Breast epithelium (tissue), 4 donors: ENCODE measurements at regions not wholly inside any gene's neighbourhood (a gene's known extent, or its start where the extent isn't known, plus 50 kb on each side); places are given as distances from the start of the nearest gene placed in this dataset.

ENCODE experiments used
- DNase-seq, 2 donors: peaks; one replicate each; pipeline ENCODE4 v3.0.0-alpha.2; 2019; ENCODE audit warnings: low spot score in 2 of 2
- H3K27ac ChIP-seq, 2 donors: fragments of 200-600 bp; sonication (generic) in 1 of 2; one replicate each; pipeline ENCODE4 v1.5.1; 2016 to 2019; ENCODE audit warnings: mild to moderate bottlenecking in 1 of 2
- H3K27me3 ChIP-seq, 2 donors: fragments of 200-600 bp; sonication (generic) in 1 of 2; one replicate each; pipeline versions ENCODE4 v1.5.1 to v1.6.0; 2017 to 2019; ENCODE audit warnings: control low read depth in 1 of 2, mild to moderate bottlenecking in 1 of 2
- H3K36me3 ChIP-seq: fragments of 200-600 bp; one replicate; pipeline ENCODE4 v1.5.1; 2019
- H3K4me1 ChIP-seq, 2 donors: fragments of 200-600 bp; sonication (generic); one replicate each; pipeline ENCODE4 v1.5.1; 2016 to 2019; ENCODE audit warnings: control low read depth in 1 of 2
- H3K4me3 ChIP-seq, 3 donors: fragments of 200-600 bp; sonication (generic); 1 replicate in 2 of 3; 2 replicates in 1 of 3; pipeline ENCODE4 v1.5.1; 2016 to 2019; ENCODE audit warnings: mild to moderate bottlenecking in 3 of 3, moderate library complexity in 2 of 3
- H3K9me3 ChIP-seq, 2 donors: fragments of 200-600 bp; sonication (generic) in 1 of 2; one replicate each; pipeline ENCODE4 v1.5.1; 2016 to 2019; ENCODE audit warnings: control low read depth in 1 of 2
- POLR2A ChIP-seq: fragments of 450-650 bp; IDR thresholded peaks from one replicate; pipeline ENCODE4 v1.6.1; 2016; ENCODE audit warnings: antibody characterized with exemption, mild to moderate bottlenecking, moderate library complexity
- POLR2AphosphoS5 ChIP-seq, 3 donors: sonication (generic); formaldehyde crosslinking; IDR thresholded peaks; one replicate each; pipeline ENCODE4 v1.6.1; 2017; ENCODE audit warnings: antibody characterized with exemption in 3 of 3
- intact Hi-C: fragments of 100-400 bp; cut with DNase I; formaldehyde crosslinking; loops from one replicate; pipeline ENCODE4 v1.15.1; 2023; ENCODE audit warnings: low total_unique reads
- TF ChIP-seq, protein P1 (sequence below), 3 donors: fragments of 450-650 bp; IDR thresholded peaks; one replicate each; pipeline ENCODE4 v1.5.1; 2016 to 2017; ENCODE audit warnings: antibody characterized with exemption in 3 of 3, mild to moderate bottlenecking in 3 of 3, moderate library complexity in 3 of 3

DNA sequence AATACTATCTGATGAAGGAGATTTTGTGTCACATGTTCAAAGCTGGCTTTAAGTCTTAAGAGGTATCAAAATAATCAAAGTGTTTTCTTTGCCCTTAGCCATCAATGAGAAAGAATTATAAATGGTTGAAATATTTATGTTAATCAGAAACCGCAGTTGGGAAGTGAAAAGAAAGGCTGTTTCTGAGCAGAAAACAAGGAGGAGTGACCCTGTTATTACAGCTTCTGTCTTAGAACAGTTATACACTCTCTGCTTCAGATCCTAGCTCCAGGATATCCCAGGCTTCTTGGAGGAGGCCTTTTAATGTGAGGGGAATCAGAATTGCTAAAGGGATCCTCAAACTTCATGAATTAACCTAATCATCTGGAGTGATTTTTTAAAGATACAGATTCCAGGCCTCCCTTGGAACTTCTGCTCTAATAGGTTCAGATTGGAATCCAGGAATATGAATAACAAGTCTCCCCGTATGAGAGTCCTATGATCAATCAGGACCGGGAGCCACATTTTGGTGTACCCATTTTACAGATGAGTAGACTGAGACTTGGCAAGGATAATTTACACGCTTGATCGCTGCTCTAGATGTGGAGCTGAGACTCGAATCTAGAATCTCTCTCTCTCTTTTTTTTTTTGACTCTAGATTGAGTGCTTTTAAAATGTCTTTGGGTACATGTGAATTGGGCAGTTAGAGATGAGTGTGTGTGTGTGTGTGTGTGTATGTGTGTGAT is 50.8 kb upstream of the JAG1 start:
- no peak overlapping the region for H3K27ac ChIP-seq
- H3K36me3 ChIP-seq = no peaks in the 10 kb centered on the region
- DNase-seq = no peak
- no peaks in the 10 kb centered on the region for H3K27me3 ChIP-seq
- no peak overlapping the region for H3K4me3 ChIP-seq
- intact Hi-C loops = no loop called here
- H3K9me3 ChIP-seq = no peaks in the 10 kb centered on the region
- no peak for TF ChIP-seq POLR2A
- TF ChIP-seq, protein P1, sequence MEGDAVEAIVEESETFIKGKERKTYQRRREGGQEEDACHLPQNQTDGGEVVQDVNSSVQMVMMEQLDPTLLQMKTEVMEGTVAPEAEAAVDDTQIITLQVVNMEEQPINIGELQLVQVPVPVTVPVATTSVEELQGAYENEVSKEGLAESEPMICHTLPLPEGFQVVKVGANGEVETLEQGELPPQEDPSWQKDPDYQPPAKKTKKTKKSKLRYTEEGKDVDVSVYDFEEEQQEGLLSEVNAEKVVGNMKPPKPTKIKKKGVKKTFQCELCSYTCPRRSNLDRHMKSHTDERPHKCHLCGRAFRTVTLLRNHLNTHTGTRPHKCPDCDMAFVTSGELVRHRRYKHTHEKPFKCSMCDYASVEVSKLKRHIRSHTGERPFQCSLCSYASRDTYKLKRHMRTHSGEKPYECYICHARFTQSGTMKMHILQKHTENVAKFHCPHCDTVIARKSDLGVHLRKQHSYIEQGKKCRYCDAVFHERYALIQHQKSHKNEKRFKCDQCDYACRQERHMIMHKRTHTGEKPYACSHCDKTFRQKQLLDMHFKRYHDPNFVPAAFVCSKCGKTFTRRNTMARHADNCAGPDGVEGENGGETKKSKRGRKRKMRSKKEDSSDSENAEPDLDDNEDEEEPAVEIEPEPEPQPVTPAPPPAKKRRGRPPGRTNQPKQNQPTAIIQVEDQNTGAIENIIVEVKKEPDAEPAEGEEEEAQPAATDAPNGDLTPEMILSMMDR (IDR thresholded peaks at IDR 0.05) = no peak
- no peak for TF ChIP-seq POLR2AphosphoS5 (IDR thresholded peaks at IDR 0.05)
- H3K4me1 ChIP-seq = no peaks in the 10 kb centered on the region

DNA sequence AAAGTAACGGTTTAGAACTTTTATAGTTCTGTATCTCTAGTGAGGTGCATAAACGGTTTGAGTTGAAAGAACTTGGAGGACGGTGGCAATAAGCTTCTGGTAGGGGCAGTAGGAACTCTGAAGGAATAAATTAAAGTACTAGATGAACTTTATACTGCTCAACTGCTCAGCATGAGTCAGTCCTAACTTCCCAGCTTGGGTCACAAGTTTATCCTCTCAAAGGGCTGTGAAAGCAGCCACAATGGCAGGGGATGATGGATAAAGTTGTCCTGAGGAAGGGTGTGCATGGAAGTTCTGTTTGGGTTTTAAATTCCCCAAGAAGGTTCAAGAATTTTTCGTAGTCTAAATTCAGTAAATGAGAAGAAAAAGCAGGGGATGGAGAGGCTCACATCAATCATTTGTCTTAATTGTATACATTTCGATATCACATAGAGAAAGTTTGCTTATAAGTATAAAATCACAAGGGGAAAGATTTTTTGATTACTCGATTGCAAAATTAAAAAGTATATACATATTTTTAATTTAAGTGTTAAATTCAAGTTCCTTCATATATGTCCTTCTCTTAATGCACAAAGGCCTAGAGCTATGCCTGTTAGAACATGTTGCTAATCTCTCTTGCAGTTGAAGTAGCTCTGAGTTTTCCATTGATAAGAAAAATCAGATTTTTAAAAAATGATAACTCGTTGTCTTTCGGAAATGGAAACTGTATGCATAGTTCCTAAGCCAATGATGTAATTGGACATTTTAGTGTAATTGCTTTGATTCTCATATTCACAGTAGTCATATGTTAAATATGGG is 55.3 kb upstream of the JAG1 start:
- no peak overlapping the region for H3K4me3 ChIP-seq
- no peaks in the 10 kb centered on the region for H3K9me3 ChIP-seq
- H3K4me1 ChIP-seq = no peaks in the 10 kb centered on the region
- H3K36me3 ChIP-seq = no peaks in the 10 kb centered on the region
- H3K27me3 ChIP-seq = no peaks in the 10 kb centered on the region
- TF ChIP-seq POLR2A = no peak
- TF ChIP-seq, protein P1 (IDR thresholded peaks at IDR 0.05) = no peak
- no peak for TF ChIP-seq POLR2AphosphoS5 (IDR thresholded peaks at IDR 0.05)
- H3K27ac ChIP-seq = no peak overlapping the region
- no peak for DNase-seq
- intact Hi-C loops = no loop called here

DNA sequence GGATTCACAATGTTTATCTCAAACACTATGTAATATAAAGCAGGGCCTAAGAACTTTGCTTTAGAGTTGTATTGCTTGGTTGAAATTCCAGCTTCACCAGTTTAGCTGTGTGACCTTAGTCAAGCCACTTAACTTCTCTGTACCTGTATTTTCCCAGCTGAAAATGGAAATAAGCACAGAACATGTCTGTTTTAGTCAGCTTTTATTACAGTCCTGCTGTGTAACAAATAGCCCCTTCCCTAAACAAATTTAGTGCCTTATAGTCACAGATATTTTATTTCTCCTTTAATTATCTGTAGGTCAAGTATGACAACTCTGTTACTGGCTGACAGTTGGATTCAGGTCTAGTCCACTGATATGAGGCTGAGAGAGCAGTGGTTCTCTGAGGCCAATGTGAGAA is 56.0 kb upstream of the JAG1 start:
- DNase-seq = no peak
- no peak overlapping the region for H3K4me3 ChIP-seq
- H3K36me3 ChIP-seq = no peaks in the 10 kb centered on the region
- TF ChIP-seq, protein P1 (IDR thresholded peaks at IDR 0.05) = no peak
- TF ChIP-seq POLR2AphosphoS5 (IDR thresholded peaks at IDR 0.05) (no peak), POLR2A (no peak)
- H3K9me3 ChIP-seq = no peaks in the 10 kb centered on the region
- no peaks in the 10 kb centered on the region for H3K4me1 ChIP-seq
- no peaks in the 10 kb centered on the region for H3K27me3 ChIP-seq
- no peak overlapping the region for H3K27ac ChIP-seq
- intact Hi-C loops = no loop called here

DNA sequence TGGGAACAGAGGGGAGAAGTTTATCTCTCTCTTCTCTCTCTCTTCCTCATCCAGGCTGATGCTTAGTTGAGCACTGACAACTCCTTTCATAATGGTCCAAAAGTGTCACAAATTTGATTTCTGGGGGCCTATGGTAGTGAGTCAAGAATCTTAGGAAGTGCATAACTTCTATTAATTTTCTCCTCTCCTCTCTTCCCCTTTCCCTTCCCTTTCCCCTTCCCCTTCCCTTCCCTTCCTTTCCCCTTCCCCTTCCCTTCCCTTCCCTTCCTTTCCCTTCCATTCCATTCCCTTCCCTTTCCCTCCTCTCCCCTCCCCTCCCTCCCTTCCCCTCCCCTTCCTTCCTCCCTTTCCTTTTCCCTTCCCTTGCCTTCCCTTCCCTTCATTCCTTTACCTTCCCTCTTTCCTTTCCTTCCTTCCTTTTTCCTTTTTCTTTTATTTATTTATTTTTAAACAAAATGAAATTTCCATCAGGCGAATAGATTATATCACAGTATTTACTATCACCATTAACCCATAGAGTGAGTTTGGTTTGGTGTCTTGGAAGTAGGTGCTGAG is 56.9 kb upstream of the JAG1 start:
- Histone ChIP-seq H3K9me3 (no peaks in the 10 kb centered on the region), H3K27ac (no peak overlapping the region), H3K4me3 (no peak overlapping the region), H3K4me1 (no peaks in the 10 kb centered on the region), H3K36me3 (no peaks in the 10 kb centered on the region), H3K27me3 (no peaks in the 10 kb centered on the region)
- TF ChIP-seq POLR2A (no peak), POLR2AphosphoS5 (IDR thresholded peaks at IDR 0.05) (no peak)
- TF ChIP-seq, protein P1 (IDR thresholded peaks at IDR 0.05) = no peak
- intact Hi-C loops = no loop called here
- no peak for DNase-seq
